ENCODE measurements at regions not wholly inside any gene's neighbourhood (a gene's known extent, or its start where the extent isn't known, plus 50 kb on each side); places are given as distances from the start of the nearest gene placed in this dataset.

- TF ChIP-seq CTCF (IDR thresholded peaks at IDR 0.05) (no peak), POLR2A (IDR thresholded peaks at IDR 0.05) (no peak)
Measured at GRCh38 chr9:13762209-13762608, 482.7 kb upstream of the MPDZ start.

All from Peyer's patch (tissue), 4 donors.